AG09319 (cell line): ENCODE measurements at regions not wholly inside any gene's neighbourhood (a gene's known extent, or its start where the extent isn't known, plus 50 kb on each side); places are given as distances from the start of the nearest gene placed in this dataset.

Source experiments
- DNase-seq: peaks from one replicate; pipeline ENCODE4 v3.0.0-alpha.2; 2010; ENCODE audit warnings: low read depth; ENCODE audit errors: extremely low read depth
- TF ChIP-seq, protein P1 (sequence below): IDR thresholded peaks from 2 replicates; pipeline ENCODE4 v1.5.1; 2011; ENCODE audit warnings: low read depth, mild to moderate bottlenecking, inconsistent platforms, low read length, moderate library complexity

DNA sequence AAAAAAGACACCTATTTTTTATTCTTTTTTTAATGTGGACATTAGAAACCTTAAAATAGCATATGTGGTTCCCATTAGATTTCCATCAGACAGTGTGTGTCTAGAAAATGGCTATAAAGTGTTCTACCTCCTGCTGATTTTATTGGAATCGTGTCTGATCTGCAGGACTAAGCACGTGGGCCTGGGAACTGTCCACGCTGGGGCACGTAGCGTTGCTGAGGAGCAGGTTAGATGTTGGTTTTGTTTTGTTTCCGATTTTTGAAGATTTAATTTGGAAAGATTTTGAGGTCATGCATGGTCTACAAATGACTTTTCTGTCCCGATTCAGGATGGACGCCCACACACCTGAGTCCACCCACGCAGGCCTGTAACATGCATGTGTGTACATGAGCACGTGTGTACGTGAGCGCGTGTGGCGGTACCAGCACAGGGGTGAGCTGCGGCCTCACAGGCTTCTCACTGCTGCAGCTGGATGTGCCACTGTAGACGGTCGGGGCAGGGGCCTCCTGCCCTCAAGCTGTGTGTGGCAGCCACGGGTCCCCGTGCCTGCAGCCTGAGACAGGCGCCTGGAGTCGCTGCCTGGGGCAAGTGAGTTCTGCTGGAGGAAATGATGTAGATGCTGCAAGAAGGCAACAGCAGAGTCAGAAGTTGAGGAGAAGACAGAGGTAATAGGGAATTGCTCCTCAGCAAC, 99.7 kb upstream of the CTDP1 start:
- TF ChIP-seq, protein P1, sequence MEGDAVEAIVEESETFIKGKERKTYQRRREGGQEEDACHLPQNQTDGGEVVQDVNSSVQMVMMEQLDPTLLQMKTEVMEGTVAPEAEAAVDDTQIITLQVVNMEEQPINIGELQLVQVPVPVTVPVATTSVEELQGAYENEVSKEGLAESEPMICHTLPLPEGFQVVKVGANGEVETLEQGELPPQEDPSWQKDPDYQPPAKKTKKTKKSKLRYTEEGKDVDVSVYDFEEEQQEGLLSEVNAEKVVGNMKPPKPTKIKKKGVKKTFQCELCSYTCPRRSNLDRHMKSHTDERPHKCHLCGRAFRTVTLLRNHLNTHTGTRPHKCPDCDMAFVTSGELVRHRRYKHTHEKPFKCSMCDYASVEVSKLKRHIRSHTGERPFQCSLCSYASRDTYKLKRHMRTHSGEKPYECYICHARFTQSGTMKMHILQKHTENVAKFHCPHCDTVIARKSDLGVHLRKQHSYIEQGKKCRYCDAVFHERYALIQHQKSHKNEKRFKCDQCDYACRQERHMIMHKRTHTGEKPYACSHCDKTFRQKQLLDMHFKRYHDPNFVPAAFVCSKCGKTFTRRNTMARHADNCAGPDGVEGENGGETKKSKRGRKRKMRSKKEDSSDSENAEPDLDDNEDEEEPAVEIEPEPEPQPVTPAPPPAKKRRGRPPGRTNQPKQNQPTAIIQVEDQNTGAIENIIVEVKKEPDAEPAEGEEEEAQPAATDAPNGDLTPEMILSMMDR: no peak
- DNase-seq: no peak

DNA sequence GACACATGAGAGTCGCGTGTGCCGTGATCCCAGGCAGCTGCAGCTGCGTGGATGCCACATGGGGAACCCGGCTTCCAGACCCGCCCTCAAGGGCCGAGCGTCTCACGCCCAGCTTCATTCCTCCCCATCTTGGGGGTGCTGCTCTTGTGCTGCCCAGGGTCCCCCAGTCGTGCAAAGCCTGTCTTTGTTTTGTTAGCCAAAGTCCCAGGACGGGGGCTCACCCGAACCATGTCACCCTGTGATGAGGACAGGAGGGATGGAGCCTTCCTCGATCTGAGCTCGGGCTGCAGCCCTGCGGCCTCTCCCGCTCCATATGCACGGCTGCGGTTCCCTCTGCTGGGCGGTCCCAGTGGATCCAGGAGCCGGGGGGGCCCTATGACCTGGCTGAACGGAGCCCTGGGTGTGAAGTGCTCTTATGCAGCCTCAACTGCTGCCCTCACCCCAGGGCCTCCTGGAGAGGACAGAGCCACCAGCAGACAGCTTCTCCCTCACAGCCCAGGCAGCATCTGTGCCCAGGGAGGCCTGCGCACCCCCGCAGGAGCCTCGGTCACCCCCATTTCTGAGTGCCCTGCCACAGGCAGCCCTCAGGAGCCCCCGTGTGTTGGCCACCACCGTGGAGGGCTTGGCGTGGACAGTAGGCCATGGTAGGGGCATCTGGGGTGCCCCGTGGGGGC, 99.0 kb upstream of the CTDP1 start:
- TF ChIP-seq, protein P1: no peak

DNA sequence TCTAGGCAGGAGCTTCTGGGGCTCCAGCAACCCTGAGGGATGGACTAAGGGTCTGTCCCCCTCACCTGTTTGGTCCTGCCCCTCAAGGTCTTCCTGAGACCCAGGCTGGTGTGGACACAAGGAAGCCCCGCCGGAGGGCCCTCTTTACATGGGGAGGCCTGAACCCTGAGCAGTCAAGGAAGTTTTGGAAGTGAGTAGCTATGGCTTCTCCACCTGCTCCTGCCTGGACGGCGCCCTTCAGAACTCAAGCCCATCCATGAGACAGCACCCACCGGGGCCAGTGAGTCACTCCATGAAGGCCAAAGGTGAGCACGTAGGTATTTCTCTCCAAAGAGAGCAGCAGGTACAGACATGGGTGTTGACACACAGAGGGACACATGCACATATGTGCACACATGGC, 98.2 kb upstream of the CTDP1 start:
- no peak for DNase-seq
- TF ChIP-seq, protein P1: no peak

More for the DNA sequence above, 99.0 kb upstream of the CTDP1 start:
- no peak for DNase-seq

DNA sequence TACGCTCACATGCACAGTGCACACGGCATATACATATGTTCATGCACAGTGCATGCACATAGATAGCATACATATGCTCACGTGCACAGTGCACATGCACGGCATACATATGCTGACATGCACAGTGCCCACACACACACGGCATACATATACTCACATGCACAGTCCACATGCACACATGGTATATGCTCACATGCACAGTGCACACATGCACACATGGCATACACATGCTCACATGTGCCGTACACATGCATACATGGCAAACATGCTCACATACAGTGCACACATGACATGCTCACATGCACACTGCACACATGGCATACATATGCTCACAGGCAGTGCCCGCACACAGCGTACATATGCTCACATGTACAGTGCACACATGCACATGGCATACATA, 97.7 kb upstream of the CTDP1 start:
- DNase-seq: no peak
- TF ChIP-seq, protein P1: no peak

DNA sequence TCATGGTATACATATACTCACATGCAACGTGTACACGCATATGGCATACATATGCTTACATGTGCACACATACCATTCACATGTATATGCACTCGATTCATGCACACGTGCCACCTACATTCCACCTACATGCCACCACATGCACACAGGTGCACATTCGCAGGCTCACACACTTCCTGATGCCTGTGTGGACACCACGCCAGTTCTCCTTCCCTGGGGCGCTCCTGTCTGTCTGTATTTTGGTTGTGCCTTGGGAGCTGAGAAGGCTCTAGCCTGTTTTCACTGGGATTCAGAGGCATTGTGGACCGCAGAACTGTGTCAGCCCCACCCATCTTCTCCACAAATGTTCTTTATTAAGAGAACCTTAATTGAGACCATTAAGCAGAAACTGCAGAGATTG, 96.6 kb upstream of the CTDP1 start:
- TF ChIP-seq, protein P1: no peak
- DNase-seq: no peak

DNA sequence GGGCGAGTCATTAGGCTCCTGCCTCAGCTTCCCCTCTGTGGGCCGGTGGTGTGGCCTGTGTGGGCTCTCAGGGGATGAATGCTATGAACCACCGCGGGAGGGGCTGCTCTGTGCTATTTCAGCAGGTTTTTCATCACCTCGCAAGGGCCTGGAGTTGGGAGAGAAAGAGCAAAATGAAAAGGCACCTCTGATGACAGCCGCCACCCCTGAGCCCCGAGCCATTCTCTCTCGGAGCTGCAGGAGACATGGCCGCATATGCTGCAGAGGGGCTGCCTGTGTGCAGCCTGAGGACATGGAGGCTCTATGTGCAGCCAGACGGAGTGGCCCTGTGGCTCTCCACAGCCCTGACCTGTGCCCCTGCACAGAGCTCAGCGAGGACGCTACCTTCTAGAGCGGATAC, 96.2 kb upstream of the CTDP1 start:
- TF ChIP-seq, protein P1: no peak
- no peak for DNase-seq

DNA sequence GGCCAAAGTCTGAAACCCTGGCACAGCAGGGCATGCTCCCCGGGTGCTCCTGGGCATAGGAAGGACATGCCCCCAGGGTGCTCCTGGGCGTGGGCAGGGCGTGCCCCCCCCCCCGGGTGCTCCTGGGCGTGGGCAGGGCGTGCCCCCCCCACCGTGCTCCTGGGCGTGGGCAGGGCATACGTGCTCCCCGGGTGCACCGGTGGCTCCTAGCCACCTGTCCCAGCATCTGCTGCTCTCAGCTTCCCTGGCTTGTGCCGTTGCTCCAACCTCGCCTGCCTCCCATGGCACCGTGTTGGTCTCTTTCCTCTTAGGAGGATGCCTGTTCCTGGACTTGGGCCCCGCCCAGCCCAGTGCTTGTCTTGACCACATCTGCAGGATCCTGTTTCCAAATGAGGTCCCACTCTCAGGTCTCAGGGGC, 95.6 kb upstream of the CTDP1 start:
- TF ChIP-seq, protein P1: no peak
- DNase-seq: no peak
